Ovary (tissue), 7 donors: ENCODE measurements at regions not wholly inside any gene's neighbourhood (a gene's known extent, or its start where the extent isn't known, plus 50 kb on each side); places are given as distances from the start of the nearest gene placed in this dataset.
"Not testable (repeated sequence)": the region's sequence is repeated elsewhere in the genome, so short reads cannot be mapped to it uniquely, and the experiment has no call there.

Experiments used
- DNase-seq, 5 donors: peaks; one replicate each; pipeline ENCODE4 v3.0.0-alpha.2; 2019 to 2020
- H3K27ac ChIP-seq, 2 donors: fragments of 200-600 bp; one replicate each; pipeline versions ENCODE4 v1.5.1 to v1.8.0; 2019 to 2022
- H3K27me3 ChIP-seq: fragments of 200-600 bp; one replicate; pipeline ENCODE4 v1.8.0; 2022
- H3K36me3 ChIP-seq: fragments of 200-600 bp; sonication (generic); one replicate; pipeline ENCODE4 v1.5.1; 2019
- H3K4me1 ChIP-seq: one replicate; pipeline ENCODE4 v1.8.1; 2013; ENCODE audit warnings: mild to moderate bottlenecking, moderate library complexity; ENCODE audit not compliant: insufficient read depth
- H3K4me3 ChIP-seq: fragments of 200-600 bp; sonication (generic); one replicate; pipeline ENCODE4 v1.5.1; 2017
- H3K9me3 ChIP-seq, 2 donors: fragments of 200-600 bp in 1 of 2; sonication (generic) in 1 of 2; one replicate each; pipeline versions ENCODE4 v1.5.1 to v1.8.1; 2013 to 2019; ENCODE audit warnings: mild to moderate bottlenecking in 1 of 2, moderate library complexity in 1 of 2
- EP300 ChIP-seq: sonication (generic); formaldehyde crosslinking; IDR thresholded peaks from one replicate; pipeline ENCODE4 v1.6.1; 2017; ENCODE audit warnings: antibody characterized with exemption
- POLR2A ChIP-seq: fragments of 450-650 bp; IDR thresholded peaks from one replicate; pipeline ENCODE4 v1.6.1; 2017; ENCODE audit warnings: antibody characterized with exemption, mild to moderate bottlenecking, moderate library complexity
- WGBS, 3 donors: extraction: QIAGEN DNeasy Blood & Tissue Kit in 1 of 3; methylation state at CpG; one replicate each; pipeline versions ENCODE4 v1.1.5 to v1.1.7; 2013 to 2017; 5-methylcytosine and 5-hydroxymethylcytosine counted together
- intact Hi-C, 4 donors: fragments of 100-400 bp; cut with DNase I; formaldehyde crosslinking; loops; one replicate each; pipeline versions ENCODE4 v1.11.0 to v1.15.1; 2022 to 2023
- TF ChIP-seq, protein P1 (sequence below), 3 donors: fragments of 450-650 bp in 2 of 3; fragments of 200-600 bp in 1 of 3; IDR thresholded peaks; one replicate each; pipeline versions ENCODE4 v1.5.1 to v1.8.0; 2016 to 2022; ENCODE audit warnings: antibody characterized with exemption in 3 of 3, mild to moderate bottlenecking in 1 of 3
- donor health status: DM: no; HTN: no; CAD: no; lungs with moderate emphysema.
- donor health status: DM: no; HTN: no; CAD: no.
- donor health status: Bipolar disorder and iron deficiency.
- donor health status: DM: no; HTN: no; CAD: no.
- donor health status: DM: yes; HTN: yes; CAD: no.

GRCh38 chr1:199087144-199087543 is 448.3 kb downstream of the PTPRC start:
- DNase-seq, result no peak
- 9 to 20% (median 18%) methylated on average over 2 of the region's 2 CpGs for WGBS, 3 donors
- intact Hi-C loops, result no loop called here

DNA sequence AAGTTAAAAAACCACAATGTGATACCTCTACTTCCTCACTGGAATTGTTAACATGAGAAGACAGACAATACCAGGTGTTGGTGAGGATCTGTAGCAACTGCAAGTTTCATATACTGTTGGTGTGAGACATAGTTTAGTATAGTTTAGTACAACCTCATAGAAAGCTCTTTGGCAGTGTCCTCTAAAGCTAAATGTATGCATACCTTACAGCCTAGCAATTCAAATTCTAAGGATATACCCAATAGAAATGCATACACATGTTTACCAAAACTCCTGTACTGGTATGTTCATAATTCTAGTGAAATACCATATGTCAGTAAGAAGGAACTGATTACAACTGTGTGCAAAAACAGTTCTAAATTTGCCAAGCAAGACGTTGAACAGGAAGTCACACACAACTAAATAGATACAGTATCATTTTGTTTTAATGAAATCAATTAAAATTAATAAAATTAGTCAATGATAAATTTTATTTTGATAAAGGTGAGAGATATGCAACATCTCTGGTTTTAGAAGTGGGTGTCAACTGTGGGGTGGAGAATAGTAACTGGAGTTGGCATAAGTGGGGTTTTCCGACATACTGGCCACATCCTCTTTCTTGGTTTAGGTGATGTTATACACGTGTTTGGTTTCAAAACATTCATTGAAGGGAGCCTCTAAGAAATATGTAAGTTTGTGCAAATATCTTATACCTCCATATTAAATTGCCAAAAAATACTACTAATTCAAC is 450.7 kb downstream of the PTPRC start:
- Histone ChIP-seq H3K4me1 (no peaks in the 10 kb centered on the region), H3K36me3 (no peaks in the 10 kb centered on the region), H3K27ac (no peak overlapping the region), H3K27me3 (no peaks in the 10 kb centered on the region), H3K4me3 (no peak overlapping the region), H3K9me3 (no peaks in the 10 kb centered on the region)
- TF ChIP-seq, protein P1, sequence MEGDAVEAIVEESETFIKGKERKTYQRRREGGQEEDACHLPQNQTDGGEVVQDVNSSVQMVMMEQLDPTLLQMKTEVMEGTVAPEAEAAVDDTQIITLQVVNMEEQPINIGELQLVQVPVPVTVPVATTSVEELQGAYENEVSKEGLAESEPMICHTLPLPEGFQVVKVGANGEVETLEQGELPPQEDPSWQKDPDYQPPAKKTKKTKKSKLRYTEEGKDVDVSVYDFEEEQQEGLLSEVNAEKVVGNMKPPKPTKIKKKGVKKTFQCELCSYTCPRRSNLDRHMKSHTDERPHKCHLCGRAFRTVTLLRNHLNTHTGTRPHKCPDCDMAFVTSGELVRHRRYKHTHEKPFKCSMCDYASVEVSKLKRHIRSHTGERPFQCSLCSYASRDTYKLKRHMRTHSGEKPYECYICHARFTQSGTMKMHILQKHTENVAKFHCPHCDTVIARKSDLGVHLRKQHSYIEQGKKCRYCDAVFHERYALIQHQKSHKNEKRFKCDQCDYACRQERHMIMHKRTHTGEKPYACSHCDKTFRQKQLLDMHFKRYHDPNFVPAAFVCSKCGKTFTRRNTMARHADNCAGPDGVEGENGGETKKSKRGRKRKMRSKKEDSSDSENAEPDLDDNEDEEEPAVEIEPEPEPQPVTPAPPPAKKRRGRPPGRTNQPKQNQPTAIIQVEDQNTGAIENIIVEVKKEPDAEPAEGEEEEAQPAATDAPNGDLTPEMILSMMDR (IDR thresholded peaks at IDR 0.05), result no peak
- TF ChIP-seq EP300 (no peak), POLR2A (no peak)
- intact Hi-C loops, result no loop called here
- 53 to 57% (median 54%) methylated on average over 3 of the region's 3 CpGs for WGBS, 3 donors
- no peak for DNase-seq

More at GRCh38 chr1:199087144-199087543, 448.3 kb downstream of the PTPRC start:
- Histone ChIP-seq H3K4me3 (no peak overlapping the region), H3K9me3 (no peaks in the 10 kb centered on the region), H3K4me1 (no peaks in the 10 kb centered on the region), H3K27me3 (no peaks in the 10 kb centered on the region), H3K27ac (no peak overlapping the region), H3K36me3 (no peaks in the 10 kb centered on the region)
- TF ChIP-seq, protein P1 (IDR thresholded peaks at IDR 0.05), result no peak
- TF ChIP-seq POLR2A (no peak), EP300 (no peak)

- H3K9me3 ChIP-seq, H3K4me3 ChIP-seq, H3K27ac ChIP-seq, H3K4me1 ChIP-seq, DNase-seq, H3K36me3 ChIP-seq, H3K27me3 ChIP-seq, intact Hi-C loops: not testable (repeated sequence)
- WGBS, 3 donors, result 90 to 95% (median 94%) methylated on average over 1 of the region's 1 CpG
Measured at GRCh38 chr1:199095628-199096027, 456.8 kb downstream of the PTPRC start.

GRCh38 chr1:199096591-199096990 is 457.8 kb downstream of the PTPRC start:
- H3K27ac ChIP-seq, result no peak overlapping the region
- intact Hi-C loops, result no loop called here
- DNase-seq, result no peak
- no peak for TF ChIP-seq POLR2A
- no peaks in the 10 kb centered on the region for H3K36me3 ChIP-seq
- no peaks in the 10 kb centered on the region for H3K9me3 ChIP-seq
- H3K27me3 ChIP-seq, result no peaks in the 10 kb centered on the region
- H3K4me1 ChIP-seq, result no peaks in the 10 kb centered on the region
- 82 to 89% (median 87%) methylated on average over 6 of the region's 6 CpGs for WGBS, 3 donors
- no peak overlapping the region for H3K4me3 ChIP-seq

DNA sequence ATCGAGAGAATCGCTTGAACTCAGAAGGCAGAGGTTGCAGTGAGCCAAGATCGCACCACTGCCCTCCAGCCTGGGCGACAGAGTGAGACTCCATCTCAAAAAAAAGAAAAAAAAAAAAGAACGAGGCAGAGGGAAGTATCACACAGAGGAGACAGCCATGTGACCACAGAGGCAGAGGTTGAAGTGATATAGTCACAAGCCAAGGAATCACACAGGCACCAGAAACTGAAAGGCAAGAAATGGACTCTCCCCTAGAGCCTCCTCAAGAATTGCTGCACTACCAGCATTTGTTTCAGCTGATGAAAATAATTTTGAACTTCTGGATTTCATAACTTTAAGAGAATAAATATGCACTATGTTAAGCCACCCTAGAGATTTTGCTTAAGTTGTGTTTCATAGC is 459.6 kb downstream of the PTPRC start:
- H3K4me3 ChIP-seq, result no peak overlapping the region
- no peak for TF ChIP-seq EP300
- TF ChIP-seq, protein P1 (IDR thresholded peaks at IDR 0.05), result no peak
- TF ChIP-seq POLR2A, result no peak
- H3K4me1 ChIP-seq, result no peaks in the 10 kb centered on the region
- H3K27ac ChIP-seq, result no peak overlapping the region
- H3K9me3 ChIP-seq, result no peaks in the 10 kb centered on the region
- intact Hi-C loops, result no loop called here
- no peaks in the 10 kb centered on the region for H3K36me3 ChIP-seq
- no peaks in the 10 kb centered on the region for H3K27me3 ChIP-seq
- no peak for DNase-seq
- 85 to 94% (median 88%) methylated on average over 5 of the region's 5 CpGs for WGBS, 3 donors
